Ovary (tissue), 3 donors: ENCODE measurements at regions not wholly inside any gene's neighbourhood (a gene's known extent, or its start where the extent isn't known, plus 50 kb on each side); places are given as distances from the start of the nearest gene placed in this dataset.

ENCODE experiments used
- CTCF ChIP-seq, 3 donors: fragments of 450-650 bp in 2 of 3; fragments of 200-600 bp in 1 of 3; IDR thresholded peaks; one replicate each; pipeline versions ENCODE4 v1.5.1 to v1.8.0; 2016 to 2022; ENCODE audit warnings: antibody characterized with exemption in 3 of 3, mild to moderate bottlenecking in 1 of 3
- EP300 ChIP-seq: sonication (generic); formaldehyde crosslinking; IDR thresholded peaks from one replicate; pipeline ENCODE4 v1.6.1; 2017; ENCODE audit warnings: antibody characterized with exemption
- POLR2A ChIP-seq: fragments of 450-650 bp; IDR thresholded peaks from one replicate; pipeline ENCODE4 v1.6.1; 2017; ENCODE audit warnings: antibody characterized with exemption, mild to moderate bottlenecking, moderate library complexity
- donor health status: DM: no; HTN: no; CAD: no.

GRCh38 chr12:47026291-47026690, 53.1 kb upstream of the PCED1B start:
- TF ChIP-seq CTCF (IDR thresholded peaks at IDR 0.05) (no peak), POLR2A (no peak), EP300 (no peak)
